Right lobe of liver (tissue), 4 donors: ENCODE measurements at regions not wholly inside any gene's neighbourhood (a gene's known extent, or its start where the extent isn't known, plus 50 kb on each side); places are given as distances from the start of the nearest gene placed in this dataset.

ENCODE experiments used
- CTCF ChIP-seq, 4 donors: fragments of 200-600 bp in 3 of 4; fragments of 450-650 bp in 1 of 4; IDR thresholded peaks; one replicate each; pipeline versions ENCODE4 v1.5.1 to v1.8.0; 2016 to 2022; ENCODE audit warnings: antibody characterized with exemption in 4 of 4, mild to moderate bottlenecking in 2 of 4
- POLR2A ChIP-seq: fragments of 450-650 bp; IDR thresholded peaks from one replicate; pipeline ENCODE4 v1.6.1; 2017; ENCODE audit warnings: antibody characterized with exemption, mild to moderate bottlenecking
- donor health status: DM: no; HTN: no; CAD: no.
- donor health status: DM: no; HTN: no; CAD: no.
- donor health status: DM: no; HTN: yes; CAD: no.

- no peak for TF ChIP-seq CTCF (IDR thresholded peaks at IDR 0.05)
- TF ChIP-seq POLR2A = no peak
These were observed 422.0 kb upstream of the ZEB2 start for GRCh38 chr2:144941743-144942488.
